Trophoblast cell (in vitro differentiated cells and primary cell): ENCODE measurements at regions not wholly inside any gene's neighbourhood (a gene's known extent, or its start where the extent isn't known, plus 50 kb on each side); places are given as distances from the start of the nearest gene placed in this dataset.

Experiments used
- DNase-seq, 2 donors: peaks; one replicate each; pipeline ENCODE4 v3.0.0-alpha.2; 2016
- H2AFZ ChIP-seq: 2 replicates; pipeline ENCODE4 v1.6.1; 2013; ENCODE audit warnings: low read length, moderate library complexity, mild to moderate bottlenecking; ENCODE audit not compliant: insufficient read depth, poor library complexity
- H2AK5ac ChIP-seq: 2 replicates; pipeline ENCODE4 v1.6.1; 2013; ENCODE audit warnings: mild to moderate bottlenecking, low read length
- H2BK120ac ChIP-seq: 2 replicates; pipeline ENCODE4 v1.6.1; 2013; ENCODE audit warnings: low read length, mild to moderate bottlenecking, moderate library complexity; ENCODE audit not compliant: insufficient read depth, poor library complexity
- H2BK12ac ChIP-seq: 2 replicates; pipeline ENCODE4 v1.6.1; 2013; ENCODE audit warnings: mild to moderate bottlenecking, low read length, moderate library complexity
- H2BK5ac ChIP-seq: 2 replicates; pipeline ENCODE4 v1.6.1; 2013; ENCODE audit warnings: low read length, low read depth, moderate library complexity, mild to moderate bottlenecking; ENCODE audit not compliant: poor library complexity
- H3K14ac ChIP-seq: 2 replicates; pipeline ENCODE4 v1.6.1; 2013; ENCODE audit warnings: mild to moderate bottlenecking, low read length
- H3K18ac ChIP-seq: 2 replicates; pipeline ENCODE4 v1.6.1; 2013; ENCODE audit warnings: mild to moderate bottlenecking, low read length
- H3K23ac ChIP-seq: 2 replicates; pipeline ENCODE4 v1.6.1; 2013; ENCODE audit warnings: low read length
- H3K27ac ChIP-seq: 2 replicates; pipeline ENCODE4 v1.5.1; 2013; ENCODE audit warnings: low read depth, mild to moderate bottlenecking, inconsistent platforms, low read length, moderate library complexity
- H3K27me3 ChIP-seq: 2 replicates; pipeline ENCODE4 v1.6.1; 2013; ENCODE audit warnings: inconsistent platforms, mild to moderate bottlenecking, low read length, moderate library complexity; ENCODE audit not compliant: insufficient read depth
- H3K36me3 ChIP-seq, 2 experiments: 1 replicate in 1 of 2; 2 replicates in 1 of 2; pipeline ENCODE4 v1.6.1; 2013; ENCODE audit warnings: low read length in 2 of 2, mild to moderate bottlenecking in 2 of 2, moderate library complexity in 1 of 2; ENCODE audit not compliant: insufficient read depth in 2 of 2, control insufficient read depth in 1 of 2
- H3K4ac ChIP-seq: 2 replicates; pipeline ENCODE4 v1.6.1; 2013; ENCODE audit warnings: low read depth, mild to moderate bottlenecking, low read length, moderate library complexity
- H3K4me1 ChIP-seq, 2 experiments: 1 replicate in 1 of 2; 2 replicates in 1 of 2; pipeline ENCODE4 v1.6.1; 2013; ENCODE audit warnings: low read length in 2 of 2, mild to moderate bottlenecking in 2 of 2, moderate library complexity in 1 of 2; ENCODE audit not compliant: insufficient read depth in 2 of 2, control insufficient read depth in 1 of 2
- H3K4me2 ChIP-seq: 2 replicates; pipeline ENCODE4 v1.6.1; 2013; ENCODE audit warnings: inconsistent platforms, mild to moderate bottlenecking, low read length, moderate library complexity
- H3K4me3 ChIP-seq: 2 replicates; pipeline ENCODE4 v1.5.1; 2013; ENCODE audit warnings: mild to moderate bottlenecking, low read depth, low read length, inconsistent platforms
- H3K79me1 ChIP-seq: one replicate; pipeline ENCODE4 v1.6.1; 2013; ENCODE audit warnings: low read length
- H3K79me2 ChIP-seq: 2 replicates; pipeline ENCODE4 v1.6.1; 2013; ENCODE audit warnings: low read length, mild to moderate bottlenecking; ENCODE audit not compliant: control insufficient read depth, insufficient read depth, poor library complexity
- H3K9ac ChIP-seq: 2 replicates; pipeline ENCODE4 v1.6.1; 2013; ENCODE audit warnings: mild to moderate bottlenecking, low read length
- H3K9me3 ChIP-seq: 2 replicates; pipeline ENCODE4 v1.6.1; 2013; ENCODE audit warnings: low read depth, mild to moderate bottlenecking, control low read depth, inconsistent platforms, low read length; ENCODE audit not compliant: insufficient read depth
- H4K12ac ChIP-seq: 2 replicates; pipeline ENCODE4 v1.6.1; 2013; ENCODE audit warnings: low read depth, mild to moderate bottlenecking, low read length, moderate library complexity
- H4K8ac ChIP-seq: 2 replicates; pipeline ENCODE4 v1.6.1; 2013; ENCODE audit warnings: low read depth, mild to moderate bottlenecking, low read length, moderate library complexity
- H4K91ac ChIP-seq: one replicate; pipeline ENCODE4 v1.6.1; 2013; ENCODE audit warnings: low read depth, mild to moderate bottlenecking, low read length, moderate library complexity
- WGBS: extraction: QIAGEN DNeasy Blood & Tissue Kit; methylation state at CpG from one replicate; pipeline ENCODE4 v1.1.7; 2013; ENCODE audit warnings: missing lambda C conversion rate; ENCODE audit not compliant: insufficient read length, insufficient coverage; ENCODE audit errors: extremely low coverage; 5-methylcytosine and 5-hydroxymethylcytosine counted together

DNA sequence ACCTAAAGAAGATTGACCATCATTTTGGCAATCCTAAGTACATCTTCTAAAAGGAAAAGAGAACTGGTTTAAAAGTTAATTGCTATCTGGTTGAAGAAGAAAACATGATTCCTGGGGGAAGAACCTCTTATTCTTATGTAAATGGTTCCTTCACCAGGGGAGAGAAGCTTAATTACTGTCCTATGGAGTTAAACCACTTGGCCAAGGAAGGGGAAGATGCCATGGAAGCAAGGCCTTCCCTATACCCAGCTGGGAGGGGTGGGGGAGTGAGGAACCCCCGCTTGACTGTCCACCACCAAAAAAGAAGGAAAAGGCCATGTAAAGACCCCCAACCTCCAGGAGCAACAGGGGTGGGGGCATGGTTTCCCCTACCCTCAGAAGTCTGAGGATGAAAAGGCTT, 962.1 kb downstream of the GRIK2 start:
- Histone ChIP-seq H4K91ac (no peak overlapping the region), H2AK5ac (no peak overlapping the region), H3K4me1 (no peaks in the 10 kb centered on the region), H3K27me3 (no peaks in the 10 kb centered on the region), H2BK120ac (no peak overlapping the region), H4K12ac (no peak overlapping the region), H2BK12ac (no peak overlapping the region), H3K36me3 (no peaks in the 10 kb centered on the region), H3K79me2 (no peaks in the 10 kb centered on the region), H3K9ac (no peak overlapping the region), H3K9me3 (no peaks in the 10 kb centered on the region), H4K8ac (no peak overlapping the region), H3K14ac (no peak overlapping the region), H3K4me3 (no peak overlapping the region), H3K4ac (no peak overlapping the region), H3K23ac (no peak overlapping the region), H3K27ac (no peak overlapping the region), H3K18ac (no peak overlapping the region), H2BK5ac (no peak overlapping the region), H3K4me2 (no peak overlapping the region), H2AFZ (no peak overlapping the region), H3K79me1 (no peaks in the 10 kb centered on the region)
- WGBS, result no CpG with 5 or more reads among the region's 1 CpG
- DNase-seq, result no peak

DNA sequence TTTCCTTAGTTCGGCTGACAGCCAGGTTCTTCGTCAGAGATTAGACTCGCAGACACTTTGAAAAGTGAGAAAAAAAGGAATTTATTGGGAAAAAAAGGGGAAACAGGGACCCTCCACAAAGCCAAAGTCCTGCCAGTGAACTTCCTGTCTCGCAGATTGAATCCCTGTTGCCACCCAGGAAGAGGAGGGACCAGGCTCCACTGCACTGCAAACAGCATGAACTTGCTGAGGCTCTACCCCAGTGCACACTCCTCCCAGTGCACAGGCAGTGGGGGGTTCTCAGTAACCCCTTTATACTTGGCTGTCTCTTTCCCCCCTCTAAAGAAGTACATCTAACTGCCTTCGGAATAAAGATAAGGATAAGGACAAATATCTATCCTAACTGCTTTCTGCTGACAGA, 959.0 kb downstream of the GRIK2 start:
- no peaks in the 10 kb centered on the region for H3K79me2 ChIP-seq
- H3K79me1 ChIP-seq, result no peaks in the 10 kb centered on the region
- H2AFZ ChIP-seq, result no peak overlapping the region
- H3K36me3 ChIP-seq, result no peaks in the 10 kb centered on the region
- no peak overlapping the region for H3K4me2 ChIP-seq
- no peak overlapping the region for H2BK12ac ChIP-seq
- H3K27me3 ChIP-seq, result no peaks in the 10 kb centered on the region
- DNase-seq, result no peak
- H4K12ac ChIP-seq, result no peak overlapping the region
- H2BK120ac ChIP-seq, result no peak overlapping the region
- H4K91ac ChIP-seq, result no peak overlapping the region
- no peaks in the 10 kb centered on the region for H3K4me1 ChIP-seq
- H3K14ac ChIP-seq, result no peak overlapping the region
- H3K23ac ChIP-seq, result no peak overlapping the region
- H3K9ac ChIP-seq, result no peak overlapping the region
- no peak overlapping the region for H3K27ac ChIP-seq
- H3K4me3 ChIP-seq, result no peak overlapping the region
- no peak overlapping the region for H2BK5ac ChIP-seq
- H3K4ac ChIP-seq, result no peak overlapping the region
- H3K9me3 ChIP-seq, result no peaks in the 10 kb centered on the region
- H3K18ac ChIP-seq, result no peak overlapping the region
- no peak overlapping the region for H2AK5ac ChIP-seq
- no CpG with 5 or more reads among the region's 5 CpGs for WGBS
- H4K8ac ChIP-seq, result no peak overlapping the region

DNA sequence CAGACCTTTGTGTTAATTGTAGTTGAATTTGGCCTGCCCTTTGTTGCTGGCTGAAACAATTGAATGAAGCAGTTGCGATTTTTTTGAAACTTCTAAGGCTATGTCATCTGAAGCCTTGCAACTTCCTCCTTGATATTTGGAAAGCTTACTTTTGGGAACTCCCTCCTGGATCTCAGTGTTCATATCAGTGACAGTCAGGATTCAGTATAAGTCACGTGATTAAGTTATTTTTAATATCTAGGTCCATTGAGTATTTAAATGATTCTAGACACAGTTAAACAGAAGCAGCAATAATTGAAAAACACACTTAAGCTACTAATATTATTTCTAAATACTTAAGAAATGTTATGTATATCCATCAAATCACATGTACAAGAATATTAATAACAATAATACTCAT, 951.3 kb downstream of the GRIK2 start:
- H3K9ac ChIP-seq, result no peak overlapping the region
- H2BK5ac ChIP-seq, result no peak overlapping the region
- no peaks in the 10 kb centered on the region for H3K79me2 ChIP-seq
- no peak overlapping the region for H2AFZ ChIP-seq
- H3K14ac ChIP-seq, result no peak overlapping the region
- H3K23ac ChIP-seq, result no peak overlapping the region
- no peak overlapping the region for H4K12ac ChIP-seq
- H3K9me3 ChIP-seq, result no peaks in the 10 kb centered on the region
- H3K18ac ChIP-seq, result no peak overlapping the region
- DNase-seq, result no peak
- H4K8ac ChIP-seq, result no peak overlapping the region
- H3K36me3 ChIP-seq, result no peaks in the 10 kb centered on the region
- H3K4me2 ChIP-seq, result no peak overlapping the region
- H2AK5ac ChIP-seq, result no peak overlapping the region
- H3K27ac ChIP-seq, result no peak overlapping the region
- no peak overlapping the region for H2BK12ac ChIP-seq
- no peaks in the 10 kb centered on the region for H3K79me1 ChIP-seq
- WGBS, result no CpG with 5 or more reads among the region's 2 CpGs
- no peak overlapping the region for H4K91ac ChIP-seq
- H2BK120ac ChIP-seq, result no peak overlapping the region
- no peak overlapping the region for H3K4me3 ChIP-seq
- H3K4me1 ChIP-seq, result no peaks in the 10 kb centered on the region
- H3K27me3 ChIP-seq, result no peaks in the 10 kb centered on the region
- H3K4ac ChIP-seq, result no peak overlapping the region

- Histone ChIP-seq H3K14ac (no peak overlapping the region), H3K4me3 (no peak overlapping the region), H3K79me2 (no peaks in the 10 kb centered on the region), H2BK120ac (no peak overlapping the region), H3K79me1 (no peaks in the 10 kb centered on the region), H3K9ac (no peak overlapping the region), H3K4me1 (no peaks in the 10 kb centered on the region), H4K12ac (no peak overlapping the region), H3K27ac (no peak overlapping the region), H3K23ac (no peak overlapping the region), H4K91ac (no peak overlapping the region), H3K36me3 (no peaks in the 10 kb centered on the region), H3K4ac (no peak overlapping the region), H3K9me3 (no peaks in the 10 kb centered on the region), H2AK5ac (no peak overlapping the region), H4K8ac (no peak overlapping the region), H3K27me3 (no peaks in the 10 kb centered on the region), H3K4me2 (no peak overlapping the region), H2BK5ac (no peak overlapping the region), H3K18ac (no peak overlapping the region), H2BK12ac (no peak overlapping the region), H2AFZ (no peak overlapping the region)
- WGBS, result no CpG with 5 or more reads among the region's 4 CpGs
- no peak for DNase-seq
These were observed 946.8 kb downstream of the GRIK2 start for GRCh38 chr6:102340311-102340710.
